ENCODE measurements at regions not wholly inside any gene's neighbourhood (a gene's known extent, or its start where the extent isn't known, plus 50 kb on each side); places are given as distances from the start of the nearest gene placed in this dataset.

GRCh38 chr15:70429056-70429722 lies 331.5 kb upstream of the TLE3 start:
- Histone ChIP-seq H3K27me3 (no peaks in the 10 kb centered on the region), H3K36me3 (no peaks in the 10 kb centered on the region), H3K4me1 (no peaks in the 10 kb centered on the region), H3K9me3 (no peaks in the 10 kb centered on the region), H3K4me3 (no peak overlapping the region), H3K27ac (no peak overlapping the region)
- DNase-seq (ENCODE audit: extremely low spot score in 2 of 2), result no peak
- TF ChIP-seq POLR2AphosphoS5 (IDR thresholded peaks at IDR 0.05; ENCODE audit: insufficient read depth in 1 of 2, low read depth in 1 of 2), result no peak
- no peak for TF ChIP-seq POLR2A (IDR thresholded peaks at IDR 0.05)
- no peak for TF ChIP-seq CTCF (IDR thresholded peaks at IDR 0.05)
- intact Hi-C loops (cut with DNase I), result no loop called here

- intact Hi-C loops (cut with DNase I), result no loop called here
- no peaks in the 10 kb centered on the region for H3K4me1 ChIP-seq
- no peak for DNase-seq (ENCODE audit: extremely low spot score in 2 of 2)
- TF ChIP-seq POLR2A (IDR thresholded peaks at IDR 0.05) (no peak), POLR2AphosphoS5 (IDR thresholded peaks at IDR 0.05; ENCODE audit: insufficient read depth in 1 of 2, low read depth in 1 of 2) (no peak), CTCF (IDR thresholded peaks at IDR 0.05) (no peak)
- H3K36me3 ChIP-seq, result no peaks in the 10 kb centered on the region
- no peak overlapping the region for H3K4me3 ChIP-seq
- H3K9me3 ChIP-seq, result no peaks in the 10 kb centered on the region
- no peaks in the 10 kb centered on the region for H3K27me3 ChIP-seq
- no peak overlapping the region for H3K27ac ChIP-seq
These were observed 330.6 kb upstream of the TLE3 start for GRCh38 chr15:70428211-70428822.

- Histone ChIP-seq H3K4me3 (no peak overlapping the region), H3K9me3 (no peaks in the 10 kb centered on the region), H3K27ac (no peak overlapping the region), H3K36me3 (no peaks in the 10 kb centered on the region), H3K27me3 (no peaks in the 10 kb centered on the region), H3K4me1 (no peaks in the 10 kb centered on the region)
- intact Hi-C loops (cut with DNase I), result no loop called here
- TF ChIP-seq POLR2A (IDR thresholded peaks at IDR 0.05) (no peak), CTCF (IDR thresholded peaks at IDR 0.05) (no peak), POLR2AphosphoS5 (IDR thresholded peaks at IDR 0.05; ENCODE audit: insufficient read depth in 1 of 2, low read depth in 1 of 2) (no peak)
- no peak for DNase-seq (ENCODE audit: extremely low spot score in 2 of 2)
These were observed 329.7 kb upstream of the TLE3 start for GRCh38 chr15:70427167-70428120.

GRCh38 chr15:70426096-70426821 lies 328.5 kb upstream of the TLE3 start:
- intact Hi-C loops (cut with DNase I), result no loop called here
- no peak for DNase-seq (ENCODE audit: extremely low spot score in 2 of 2)

More at GRCh38 chr15:70426096-70426821, 328.5 kb upstream of the TLE3 start:
- Histone ChIP-seq H3K27ac (no peak overlapping the region), H3K4me3 (no peak overlapping the region), H3K27me3 (no peaks in the 10 kb centered on the region), H3K9me3 (no peaks in the 10 kb centered on the region), H3K4me1 (no peaks in the 10 kb centered on the region), H3K36me3 (no peaks in the 10 kb centered on the region)
- TF ChIP-seq POLR2AphosphoS5 (IDR thresholded peaks at IDR 0.05; ENCODE audit: insufficient read depth in 1 of 2, low read depth in 1 of 2), result no peak
- no peak for TF ChIP-seq POLR2A (IDR thresholded peaks at IDR 0.05)
- TF ChIP-seq CTCF (IDR thresholded peaks at IDR 0.05), result no peak
